Endothelial cell of umbilical vein (primary cell): ENCODE measurements at regions not wholly inside any gene's neighbourhood (a gene's known extent, or its start where the extent isn't known, plus 50 kb on each side); places are given as distances from the start of the nearest gene placed in this dataset.

Experiments used
- BruUV-seq: library from RNA; stranded (reverse); fragments of 400-500 nt; replicated peaks from 2 replicates; lab custom pipeline; 2021; lab: Mats Ljungman, UMichigan
- CTCF ChIA-PET: fragments of 300-600, 350-600 bp; sonication (Branson Sonifier 250); formaldehyde crosslinking; loops from one replicate; lab custom pipeline; 2021; ENCODE audit warnings: antibody characterized with exemption, inconsistent platforms; lab: Charles Lee
- POLR2A ChIA-PET: fragments of 300-600, 350-600 bp; sonication (Branson Sonifier 250); formaldehyde crosslinking; loops from one replicate; lab custom pipeline; 2021; ENCODE audit warnings: antibody characterized with exemption, inconsistent platforms; lab: Charles Lee
- DNase-seq: peaks from one replicate; pipeline ENCODE4 v3.0.0-alpha.2; 2011; ENCODE audit warnings: low read depth, low spot score
- FAIRE-seq: peaks from 2 replicates; lab custom pipeline; 2011; peaks lifted over from hg19 to GRCh38; lab: Jason Lieb, UNC
- H2AFZ ChIP-seq: 2 replicates; pipeline ENCODE4 v1.6.0; 2012; ENCODE audit warnings: low read depth, low read length, control low read depth, inconsistent platforms
- H3K27ac ChIP-seq: 2 replicates; pipeline ENCODE4 v1.5.1; 2011; ENCODE audit warnings: low read depth, mild to moderate bottlenecking, control low read depth, low read length, moderate library complexity; ENCODE audit not compliant: insufficient read depth
- H3K27me3 ChIP-seq, 2 experiments: 2 replicates each; pipeline versions ENCODE4 v1.6.0 to v1.6.1; 2011; ENCODE audit warnings: low read length in 2 of 2, mixed read lengths in 1 of 2; ENCODE audit not compliant: control insufficient read depth in 2 of 2, insufficient read depth in 2 of 2
- H3K36me3 ChIP-seq, 2 experiments: 2 replicates in 1 of 2; 3 replicates in 1 of 2; pipeline ENCODE4 v1.5.1; 2011; ENCODE audit warnings: low read length in 2 of 2, mild to moderate bottlenecking in 1 of 2, moderate library complexity in 1 of 2; ENCODE audit not compliant: control insufficient read depth in 2 of 2, insufficient read depth in 2 of 2; ENCODE audit errors: extremely low read depth in 1 of 2
- H3K4me1 ChIP-seq: 3 replicates; pipeline ENCODE4 v1.5.1; 2011; ENCODE audit warnings: mild to moderate bottlenecking, low read length; ENCODE audit not compliant: control insufficient read depth, insufficient read depth; ENCODE audit errors: extremely low read depth
- H3K4me2 ChIP-seq: 2 replicates; pipeline ENCODE4 v1.6.1; 2011; ENCODE audit warnings: low read length, control low read depth, mixed read lengths; ENCODE audit not compliant: insufficient read depth
- H3K4me3 ChIP-seq, 3 experiments: fragments of 200-600 bp in 1 of 3; sonication (generic), shearing (Covaris generic) in 1 of 3; replicated peaks in 1 of 3; 2 replicates each; pipeline ENCODE4 v1.5.1; 2011 to 2016; ENCODE audit warnings: control low read depth in 3 of 3, low read length in 3 of 3, mild to moderate bottlenecking in 2 of 3, inconsistent platforms in 1 of 3, low read depth in 1 of 3, moderate library complexity in 1 of 3; ENCODE audit not compliant: insufficient read depth in 1 of 3
- H3K79me2 ChIP-seq: 2 replicates; pipeline ENCODE4 v1.6.0; 2012; ENCODE audit warnings: low read length, inconsistent platforms; ENCODE audit not compliant: control insufficient read depth, insufficient read depth
- H3K9ac ChIP-seq: replicated peaks from 2 replicates; pipeline ENCODE3; 2011; ENCODE audit warnings: low read length, control low read depth; ENCODE audit not compliant: insufficient read depth; ENCODE audit errors: extremely low read depth
- H3K9me1 ChIP-seq: replicated peaks from 3 replicates; pipeline ENCODE4 v1.6.0; 2011; ENCODE audit warnings: mild to moderate bottlenecking, low read length; ENCODE audit not compliant: control insufficient read depth, insufficient read depth; ENCODE audit errors: extremely low read depth
- H3K9me3 ChIP-seq: replicated peaks from 2 replicates; pipeline ENCODE4 v1.5.1; 2012; ENCODE audit warnings: low read length, inconsistent platforms; ENCODE audit not compliant: control insufficient read depth, insufficient read depth
- H4K20me1 ChIP-seq: replicated peaks from 2 replicates; pipeline ENCODE3; 2011; ENCODE audit warnings: mild to moderate bottlenecking, low read length; ENCODE audit not compliant: control insufficient read depth, insufficient read depth; ENCODE audit errors: extremely low read depth
- EZH2 ChIP-seq: IDR thresholded peaks from 2 replicates; pipeline ENCODE4 v1.6.1; 2012; ENCODE audit warnings: borderline replicate concordance, low read depth, mild to moderate bottlenecking, moderate library complexity, low read length, inconsistent platforms; ENCODE audit not compliant: severe bottlenecking
- FOS ChIP-seq: IDR thresholded peaks from 2 replicates; pipeline ENCODE4 v1.6.1; 2011; ENCODE audit warnings: mild to moderate bottlenecking, low read length, moderate library complexity, borderline replicate concordance; ENCODE audit not compliant: insufficient read depth
- GATA2 ChIP-seq: IDR thresholded peaks from 2 replicates; pipeline ENCODE4 v1.7.0; 2011; ENCODE audit warnings: low read depth, mild to moderate bottlenecking, moderate library complexity, mixed read lengths, low read length; ENCODE audit not compliant: insufficient read length, insufficient read depth
- JUN ChIP-seq: IDR thresholded peaks from 2 replicates; pipeline ENCODE4 v1.6.1; 2011; ENCODE audit warnings: borderline replicate concordance, low read depth; ENCODE audit not compliant: insufficient read length, insufficient read depth
- POLR2AphosphoS5 ChIP-seq: IDR thresholded peaks from 2 replicates; pipeline ENCODE4 v1.6.1; 2012; ENCODE audit warnings: low read depth, mild to moderate bottlenecking, control low read depth, low read length, moderate library complexity; ENCODE audit not compliant: insufficient read depth
- dilution Hi-C: fragments of 300-500 bp; cut with MboI; formaldehyde crosslinking; loops from one replicate; pipeline ENCODE4 v1.15.0; 2019; ENCODE audit warnings: low sequenced_read_pairs; ENCODE audit not compliant: extremely low pct_ligation_motif_present
- intact Hi-C: fragments of 100-400 bp; cut with micrococcal nuclease; formaldehyde crosslinking; loops from one replicate; pipeline ENCODE4 v1.10.0; 2022
- TF ChIP-seq, protein P1 (sequence below), 2 donors: IDR thresholded peaks; 1 replicate in 1 of 2; 2 replicates in 1 of 2; pipeline ENCODE4 v1.5.1; 2011; ENCODE audit warnings: low read length in 2 of 2, mild to moderate bottlenecking in 2 of 2, moderate library complexity in 2 of 2, control low read depth in 1 of 2, inconsistent platforms in 1 of 2, low read depth in 1 of 2; ENCODE audit not compliant: insufficient read depth in 1 of 2; ENCODE audit errors: extremely low read depth in 1 of 2
- TF ChIP-seq, protein P2 (sequence below): IDR thresholded peaks from 2 replicates; pipeline ENCODE4 v1.6.1; 2011; ENCODE audit not compliant: insufficient read depth, insufficient read length

DNA sequence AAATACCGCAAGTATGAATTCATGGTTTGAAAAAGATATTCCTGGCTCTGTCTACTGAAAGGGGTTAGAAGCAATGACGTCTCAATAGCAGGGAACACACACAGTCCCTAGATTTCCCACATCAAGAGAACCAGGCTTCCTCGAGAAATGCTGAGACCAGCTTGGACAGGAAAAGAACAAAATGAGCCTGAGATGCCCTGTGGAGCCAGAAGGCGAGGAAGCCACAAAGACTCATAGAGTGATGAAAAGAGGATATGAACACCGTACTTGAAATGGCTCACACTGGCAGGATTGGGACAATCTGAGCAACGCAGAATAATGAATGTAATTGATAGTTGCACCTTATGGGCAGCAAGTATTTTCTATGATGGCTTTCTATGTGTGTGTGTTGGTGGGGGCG, 302.4 kb upstream of the ATP10A start:
- Histone ChIP-seq H3K9ac (no peak overlapping the region), H3K4me3 (no peak overlapping the region), H3K4me1 (no peaks in the 10 kb centered on the region), H2AFZ (no peak overlapping the region), H4K20me1 (no peaks in the 10 kb centered on the region), H3K79me2 (no peaks in the 10 kb centered on the region), H3K27ac (no peak overlapping the region), H3K9me3 (peaks cover 6% of the 10 kb centered on the region), H3K36me3 (no peaks in the 10 kb centered on the region), H3K4me2 (no peak overlapping the region), H3K27me3 (no peaks in the 10 kb centered on the region), H3K9me1 (no peaks in the 10 kb centered on the region)
- dilution Hi-C loops, result no loop called here
- ChIA-PET CTCF (no interaction called here), POLR2A (no interaction called here)
- DNase-seq, result no peak
- no peak for FAIRE-seq
- no TSS peak for BruUV-seq
- TF ChIP-seq, protein P1, sequence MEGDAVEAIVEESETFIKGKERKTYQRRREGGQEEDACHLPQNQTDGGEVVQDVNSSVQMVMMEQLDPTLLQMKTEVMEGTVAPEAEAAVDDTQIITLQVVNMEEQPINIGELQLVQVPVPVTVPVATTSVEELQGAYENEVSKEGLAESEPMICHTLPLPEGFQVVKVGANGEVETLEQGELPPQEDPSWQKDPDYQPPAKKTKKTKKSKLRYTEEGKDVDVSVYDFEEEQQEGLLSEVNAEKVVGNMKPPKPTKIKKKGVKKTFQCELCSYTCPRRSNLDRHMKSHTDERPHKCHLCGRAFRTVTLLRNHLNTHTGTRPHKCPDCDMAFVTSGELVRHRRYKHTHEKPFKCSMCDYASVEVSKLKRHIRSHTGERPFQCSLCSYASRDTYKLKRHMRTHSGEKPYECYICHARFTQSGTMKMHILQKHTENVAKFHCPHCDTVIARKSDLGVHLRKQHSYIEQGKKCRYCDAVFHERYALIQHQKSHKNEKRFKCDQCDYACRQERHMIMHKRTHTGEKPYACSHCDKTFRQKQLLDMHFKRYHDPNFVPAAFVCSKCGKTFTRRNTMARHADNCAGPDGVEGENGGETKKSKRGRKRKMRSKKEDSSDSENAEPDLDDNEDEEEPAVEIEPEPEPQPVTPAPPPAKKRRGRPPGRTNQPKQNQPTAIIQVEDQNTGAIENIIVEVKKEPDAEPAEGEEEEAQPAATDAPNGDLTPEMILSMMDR (IDR thresholded peaks at IDR 0.05; ENCODE audit: extremely low read depth in 1 of 2, insufficient read depth in 1 of 2, low read depth in 1 of 2, low read length in 2 of 2), result no peak
- TF ChIP-seq FOS (no peak), EZH2 (no peak), POLR2AphosphoS5 (no peak), JUN (no peak), GATA2 (no peak)
- TF ChIP-seq, protein P2, sequence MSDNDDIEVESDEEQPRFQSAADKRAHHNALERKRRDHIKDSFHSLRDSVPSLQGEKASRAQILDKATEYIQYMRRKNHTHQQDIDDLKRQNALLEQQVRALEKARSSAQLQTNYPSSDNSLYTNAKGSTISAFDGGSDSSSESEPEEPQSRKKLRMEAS, result no peak
- intact Hi-C loops, result no loop called here
